ENCODE measurements at regions not wholly inside any gene's neighbourhood (a gene's known extent, or its start where the extent isn't known, plus 50 kb on each side); places are given as distances from the start of the nearest gene placed in this dataset.
"Not testable (repeated sequence)": the region's sequence is repeated elsewhere in the genome, so short reads cannot be mapped to it uniquely, and the experiment has no call there.

- no peak for DNase-seq (ENCODE audit: low read depth in 1 of 2, low spot score in 1 of 2)
Observed at GRCh38 chr21:29396951-29397455, 98.3 kb downstream of the BACH1 start.

GRCh38 chr21:29403301-29403700, 104.6 kb downstream of the BACH1 start:
- DNase-seq (ENCODE audit: low read depth in 1 of 2, low spot score in 1 of 2), result no peak

DNA sequence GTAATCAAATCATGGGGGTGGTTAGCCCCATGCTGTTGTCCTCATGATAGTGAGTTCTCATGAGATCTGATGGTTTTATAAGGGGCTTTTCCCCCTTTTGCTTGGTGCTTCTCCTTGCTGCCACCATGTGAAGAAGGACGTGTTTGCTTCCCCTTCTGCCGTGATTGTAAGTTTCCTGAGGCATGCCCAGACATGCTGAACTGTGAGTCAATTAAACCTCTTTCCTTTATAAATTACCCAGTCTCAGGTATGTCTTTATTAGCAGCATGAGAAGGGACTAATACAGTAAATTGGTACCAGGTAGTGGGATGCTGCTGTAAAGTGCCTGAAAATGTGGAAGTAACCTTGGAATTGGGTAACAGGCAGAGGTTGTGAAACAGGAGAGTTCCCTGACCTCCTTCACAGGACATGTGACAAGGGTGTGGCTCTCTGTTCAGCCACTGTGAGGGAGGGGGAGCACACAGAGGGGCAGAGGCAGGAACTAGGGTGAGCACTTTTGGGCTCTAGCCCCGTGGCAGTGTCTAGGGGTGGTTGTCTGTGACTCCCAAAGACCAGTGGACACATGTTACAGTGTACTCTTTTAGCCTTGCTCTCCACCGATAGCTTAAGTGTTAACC, 105.3 kb downstream of the BACH1 start:
- no peak for DNase-seq (ENCODE audit: low read depth in 1 of 2, low spot score in 1 of 2)

- DNase-seq (ENCODE audit: low read depth in 1 of 2, low spot score in 1 of 2), result no peak
Observed at GRCh38 chr21:29405503-29406122, 106.9 kb downstream of the BACH1 start.

DNA sequence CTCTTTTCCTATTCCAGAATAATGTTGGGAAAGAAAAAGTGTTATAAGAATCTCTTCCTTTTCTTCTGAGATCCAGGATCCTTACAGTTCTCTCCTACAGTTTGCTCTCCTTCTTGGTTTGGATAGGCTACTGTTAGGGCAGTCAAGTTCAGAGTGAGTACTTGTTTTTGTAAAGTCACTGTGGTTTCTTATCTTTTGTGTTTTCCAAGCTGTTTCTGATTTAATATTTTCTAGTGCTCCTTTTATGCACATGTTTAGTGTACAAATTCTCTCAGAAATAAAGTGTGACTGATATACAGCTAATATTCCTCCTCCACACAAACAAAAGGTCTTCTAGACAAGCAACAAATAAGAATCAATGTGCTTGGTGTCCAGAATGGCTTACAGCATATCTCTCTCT, 107.7 kb downstream of the BACH1 start:
- no peak for DNase-seq (ENCODE audit: low read depth in 1 of 2, low spot score in 1 of 2)

- DNase-seq (ENCODE audit: low read depth in 1 of 2, low spot score in 1 of 2), result no peak
Observed at GRCh38 chr21:29407571-29407970, 108.8 kb downstream of the BACH1 start.

- no peak for DNase-seq (ENCODE audit: low read depth in 1 of 2, low spot score in 1 of 2)
Observed at GRCh38 chr21:29413683-29414082, 115.0 kb downstream of the BACH1 start.

DNA sequence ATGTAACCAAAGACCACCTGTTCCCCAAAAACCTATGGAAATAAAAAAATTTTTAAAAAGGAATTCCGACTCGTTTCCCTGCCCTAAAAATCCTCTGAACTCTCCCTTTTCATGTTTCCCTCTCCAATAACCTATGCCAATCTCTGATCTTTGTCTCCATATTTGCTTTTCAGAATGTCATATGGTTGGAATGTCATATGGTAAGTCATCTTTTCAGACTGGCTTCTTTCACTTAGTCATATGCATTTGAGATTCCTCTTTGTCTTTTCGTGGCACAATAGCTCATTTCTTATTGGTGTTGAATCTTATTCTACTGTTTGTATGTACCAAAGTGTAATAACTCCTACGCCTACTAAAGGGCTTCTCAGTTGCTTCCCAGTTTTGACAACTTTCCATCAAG, 117.5 kb downstream of the BACH1 start:
- DNase-seq (ENCODE audit: low read depth in 1 of 2, low spot score in 1 of 2), result no peak

DNA sequence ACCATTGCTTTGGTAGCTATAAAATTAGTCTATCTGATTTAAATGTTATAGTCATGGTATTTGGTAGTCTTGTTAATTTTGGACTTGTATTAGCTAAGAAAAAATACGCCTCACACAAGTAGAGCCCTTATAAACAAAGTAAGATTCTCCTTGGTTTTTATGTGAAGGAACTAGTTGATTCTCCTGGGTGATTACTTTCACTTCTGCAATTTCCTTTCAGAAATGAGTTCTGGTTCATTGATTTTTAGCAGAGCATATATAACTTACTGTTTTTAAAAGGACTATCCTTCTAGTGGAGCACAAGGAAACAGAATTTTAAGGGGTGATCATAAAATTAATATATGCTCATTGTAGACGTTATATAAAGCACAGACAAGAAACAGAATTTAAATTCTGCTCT, 120.1 kb downstream of the BACH1 start:
- DNase-seq (ENCODE audit: low read depth in 1 of 2, low spot score in 1 of 2), result no peak

DNA sequence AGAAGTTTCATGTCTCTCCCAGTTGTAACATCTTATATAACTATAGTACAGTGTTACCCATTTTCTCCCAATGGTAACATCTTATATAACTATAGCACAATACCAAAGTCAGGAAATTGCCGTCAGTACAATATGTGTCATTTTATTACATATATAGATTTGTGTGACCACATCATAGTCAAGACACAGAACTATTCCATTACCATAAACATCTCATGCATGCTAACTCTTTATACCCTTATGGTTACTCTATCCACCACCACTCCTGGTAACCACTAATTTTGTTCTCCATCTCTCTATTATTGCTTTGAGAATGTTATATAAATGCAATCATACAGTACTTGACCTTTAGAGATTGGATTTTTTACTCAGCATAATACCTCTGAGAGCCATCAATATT, 120.7 kb downstream of the BACH1 start:
- DNase-seq (ENCODE audit: low read depth in 1 of 2, low spot score in 1 of 2), result no peak

- DNase-seq (ENCODE audit: low read depth in 1 of 2, low spot score in 1 of 2), result no peak
Observed at GRCh38 chr21:29423099-29423870, 124.6 kb downstream of the BACH1 start.

DNA sequence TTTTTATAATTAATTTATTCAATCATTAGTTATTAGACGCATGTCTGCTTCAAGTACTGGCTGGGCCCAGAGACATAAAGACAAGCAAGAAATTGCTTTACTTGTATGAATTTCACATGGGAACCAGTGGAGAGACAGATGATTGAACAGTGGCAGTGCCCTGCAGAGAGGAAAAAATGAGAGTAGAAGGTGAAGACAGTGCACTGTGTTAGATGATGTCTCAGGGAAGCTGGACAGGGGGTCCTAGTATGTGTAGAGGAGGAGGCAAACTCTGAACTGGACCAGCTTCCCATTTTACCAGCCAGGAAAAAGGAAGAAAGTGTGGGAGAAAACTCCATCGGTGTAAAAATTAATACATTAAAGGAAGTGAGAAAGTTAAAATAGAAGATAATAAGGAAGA, 126.0 kb downstream of the BACH1 start:
- DNase-seq (ENCODE audit: low read depth in 1 of 2, low spot score in 1 of 2), result no peak

GRCh38 chr21:29429218-29429617, 130.5 kb downstream of the BACH1 start:
- no peak for DNase-seq (ENCODE audit: low read depth in 1 of 2, low spot score in 1 of 2)

- no peak for DNase-seq (ENCODE audit: low read depth in 1 of 2, low spot score in 1 of 2)
Observed at GRCh38 chr21:29430030-29430429, 131.3 kb downstream of the BACH1 start.

- DNase-seq (ENCODE audit: low read depth in 1 of 2, low spot score in 1 of 2), result no peak
Observed at GRCh38 chr21:29430576-29430975, 131.9 kb downstream of the BACH1 start.

DNA sequence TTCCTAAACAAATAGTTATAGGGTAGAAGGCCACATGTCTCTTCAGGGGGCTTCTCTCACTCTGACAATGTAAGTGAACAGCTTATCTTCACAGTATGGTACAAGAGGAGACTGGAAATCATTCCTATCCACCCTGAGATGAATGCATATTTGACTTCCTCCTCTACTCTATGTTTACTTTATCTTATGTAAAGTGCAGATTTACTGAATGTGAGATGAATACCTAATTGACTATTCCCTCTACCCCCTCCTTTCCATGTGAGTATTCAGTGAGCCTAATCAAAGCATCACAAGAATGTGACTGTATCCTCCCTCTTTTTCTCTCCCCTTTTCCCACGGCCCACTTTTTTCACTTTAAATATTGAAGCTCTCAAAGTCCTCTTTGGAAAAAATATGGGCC, 132.5 kb downstream of the BACH1 start:
- no peak for DNase-seq (ENCODE audit: low read depth in 1 of 2, low spot score in 1 of 2)

GRCh38 chr21:29431680-29432079, 133.0 kb downstream of the BACH1 start:
- no peak for DNase-seq (ENCODE audit: low read depth in 1 of 2, low spot score in 1 of 2)

GRCh38 chr21:29433366-29434059, 134.8 kb downstream of the BACH1 start:
- DNase-seq (ENCODE audit: low read depth in 1 of 2, low spot score in 1 of 2), result no peak

GRCh38 chr21:29434081-29434480, 135.4 kb downstream of the BACH1 start:
- no peak for DNase-seq (ENCODE audit: low read depth in 1 of 2, low spot score in 1 of 2)

GRCh38 chr21:29434982-29435381, 136.3 kb downstream of the BACH1 start:
- DNase-seq (ENCODE audit: low read depth in 1 of 2, low spot score in 1 of 2), result not testable (repeated sequence)

- DNase-seq (ENCODE audit: low read depth in 1 of 2, low spot score in 1 of 2), result peak in 1 of 2 donors; percentile 2
Observed at GRCh38 chr21:29436143-29436542, 137.4 kb downstream of the BACH1 start.

DNA sequence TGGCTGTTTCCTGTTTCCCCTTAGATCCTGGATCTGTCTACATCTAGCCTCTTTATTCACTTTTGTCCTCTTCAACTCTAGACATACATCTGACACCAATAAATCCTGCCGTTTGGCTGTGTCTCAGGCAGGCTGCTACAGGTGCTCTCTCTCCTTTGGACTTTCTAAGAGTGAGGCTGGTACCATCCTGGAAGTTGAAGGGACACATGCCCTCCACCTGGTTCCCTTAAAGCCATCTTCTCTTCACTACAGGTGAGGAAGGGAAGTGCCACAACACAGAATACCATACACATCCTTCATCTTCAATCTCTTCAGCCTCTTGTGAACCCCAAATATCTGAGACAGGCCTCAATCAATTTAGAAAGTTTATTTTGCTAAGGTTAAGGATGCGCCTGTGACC, 137.9 kb downstream of the BACH1 start:
- DNase-seq (ENCODE audit: low read depth in 1 of 2, low spot score in 1 of 2), result no peak
